Ishikawa (cell line): ENCODE measurements at regions not wholly inside any gene's neighbourhood (a gene's known extent, or its start where the extent isn't known, plus 50 kb on each side); places are given as distances from the start of the nearest gene placed in this dataset.

ENCODE experiments used
- CREB1 ChIP-seq: IDR thresholded peaks from 2 replicates; pipeline ENCODE4 v1.6.1; 2012; ENCODE audit warnings: low read depth
- EP300 ChIP-seq: IDR thresholded peaks from 2 replicates; pipeline ENCODE4 v1.6.1; 2012; ENCODE audit warnings: borderline replicate concordance
- MAX ChIP-seq: IDR thresholded peaks from 2 replicates; pipeline ENCODE4 v1.6.1; 2012
- RAD21 ChIP-seq: IDR thresholded peaks from 2 replicates; pipeline ENCODE4 v1.6.1; 2012; ENCODE audit warnings: low read depth
- TAF1 ChIP-seq: IDR thresholded peaks from 2 replicates; pipeline ENCODE4 v1.6.1; 2012; ENCODE audit warnings: low read depth, mild to moderate bottlenecking
- TCF12 ChIP-seq: IDR thresholded peaks from 2 replicates; pipeline ENCODE4 v1.6.1; 2012; ENCODE audit warnings: low read depth
- TEAD4 ChIP-seq: IDR thresholded peaks from 2 replicates; pipeline ENCODE4 v1.6.1; 2012
- USF1 ChIP-seq: IDR thresholded peaks from 2 replicates; pipeline ENCODE4 v1.6.1; 2012
- YY1 ChIP-seq: IDR thresholded peaks from 2 replicates; pipeline ENCODE4 v1.6.1; 2012; ENCODE audit warnings: low read depth
- ZBTB7A ChIP-seq: IDR thresholded peaks from 2 replicates; pipeline ENCODE4 v1.6.1; 2012; ENCODE audit warnings: low read depth

GRCh38 chr4:13992041-13992440 is 364.5 kb upstream of the BOD1L1 start:
- no peak for TF ChIP-seq CREB1
- no peak for TF ChIP-seq RAD21
- TF ChIP-seq USF1, result no peak
- TF ChIP-seq TCF12, result no peak
- no peak for TF ChIP-seq TAF1
- no peak for TF ChIP-seq TEAD4
- no peak for TF ChIP-seq YY1
- TF ChIP-seq ZBTB7A, result no peak
- no peak for TF ChIP-seq MAX
- no peak for TF ChIP-seq EP300
